ENCODE measurements at regions not wholly inside any gene's neighbourhood (a gene's known extent, or its start where the extent isn't known, plus 50 kb on each side); places are given as distances from the start of the nearest gene placed in this dataset.

DNA sequence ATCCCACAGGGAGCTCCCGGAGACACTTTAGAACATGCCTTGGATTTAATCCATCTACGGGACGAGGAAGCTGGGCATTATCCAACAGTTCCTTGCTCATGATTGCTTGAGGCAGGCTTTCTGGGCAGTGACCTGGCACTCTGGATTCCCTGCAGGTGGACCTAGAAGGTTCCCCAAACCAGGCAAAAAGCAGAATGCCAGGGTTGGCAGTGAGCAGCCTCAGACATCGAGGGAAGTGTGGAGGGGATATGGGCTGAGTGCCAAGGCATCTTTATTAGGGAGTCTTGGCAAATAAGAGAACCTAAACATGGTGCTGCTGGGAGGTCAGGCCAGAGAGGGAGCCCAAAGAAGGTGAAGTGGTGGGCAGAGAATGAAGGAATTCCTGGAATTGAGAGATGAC is 158.5 kb downstream of the CD83 start:
- no peak overlapping the region for H3K27ac ChIP-seq (ENCODE audit: low read length)
- POLR2A ChIA-PET = no interaction called here
- TF ChIP-seq POLR2AphosphoS5 (IDR thresholded peaks at IDR 0.05; ENCODE audit: low read depth, low read length) = no peak
- TF ChIP-seq SIN3A (IDR thresholded peaks at IDR 0.05; ENCODE audit: borderline replicate concordance, insufficient read depth, low read depth, low read length) = no peak
- TF ChIP-seq, protein P1, sequence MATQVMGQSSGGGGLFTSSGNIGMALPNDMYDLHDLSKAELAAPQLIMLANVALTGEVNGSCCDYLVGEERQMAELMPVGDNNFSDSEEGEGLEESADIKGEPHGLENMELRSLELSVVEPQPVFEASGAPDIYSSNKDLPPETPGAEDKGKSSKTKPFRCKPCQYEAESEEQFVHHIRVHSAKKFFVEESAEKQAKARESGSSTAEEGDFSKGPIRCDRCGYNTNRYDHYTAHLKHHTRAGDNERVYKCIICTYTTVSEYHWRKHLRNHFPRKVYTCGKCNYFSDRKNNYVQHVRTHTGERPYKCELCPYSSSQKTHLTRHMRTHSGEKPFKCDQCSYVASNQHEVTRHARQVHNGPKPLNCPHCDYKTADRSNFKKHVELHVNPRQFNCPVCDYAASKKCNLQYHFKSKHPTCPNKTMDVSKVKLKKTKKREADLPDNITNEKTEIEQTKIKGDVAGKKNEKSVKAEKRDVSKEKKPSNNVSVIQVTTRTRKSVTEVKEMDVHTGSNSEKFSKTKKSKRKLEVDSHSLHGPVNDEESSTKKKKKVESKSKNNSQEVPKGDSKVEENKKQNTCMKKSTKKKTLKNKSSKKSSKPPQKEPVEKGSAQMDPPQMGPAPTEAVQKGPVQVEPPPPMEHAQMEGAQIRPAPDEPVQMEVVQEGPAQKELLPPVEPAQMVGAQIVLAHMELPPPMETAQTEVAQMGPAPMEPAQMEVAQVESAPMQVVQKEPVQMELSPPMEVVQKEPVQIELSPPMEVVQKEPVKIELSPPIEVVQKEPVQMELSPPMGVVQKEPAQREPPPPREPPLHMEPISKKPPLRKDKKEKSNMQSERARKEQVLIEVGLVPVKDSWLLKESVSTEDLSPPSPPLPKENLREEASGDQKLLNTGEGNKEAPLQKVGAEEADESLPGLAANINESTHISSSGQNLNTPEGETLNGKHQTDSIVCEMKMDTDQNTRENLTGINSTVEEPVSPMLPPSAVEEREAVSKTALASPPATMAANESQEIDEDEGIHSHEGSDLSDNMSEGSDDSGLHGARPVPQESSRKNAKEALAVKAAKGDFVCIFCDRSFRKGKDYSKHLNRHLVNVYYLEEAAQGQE (IDR thresholded peaks at IDR 0.05; ENCODE audit: insufficient read depth in 1 of 2, low read depth in 2 of 2, low read length in 1 of 2) = no peak
- no peak for TF ChIP-seq TCF7L2 (IDR thresholded peaks at IDR 0.05; ENCODE audit: low read depth, low read length)
- TF ChIP-seq, protein P2, sequence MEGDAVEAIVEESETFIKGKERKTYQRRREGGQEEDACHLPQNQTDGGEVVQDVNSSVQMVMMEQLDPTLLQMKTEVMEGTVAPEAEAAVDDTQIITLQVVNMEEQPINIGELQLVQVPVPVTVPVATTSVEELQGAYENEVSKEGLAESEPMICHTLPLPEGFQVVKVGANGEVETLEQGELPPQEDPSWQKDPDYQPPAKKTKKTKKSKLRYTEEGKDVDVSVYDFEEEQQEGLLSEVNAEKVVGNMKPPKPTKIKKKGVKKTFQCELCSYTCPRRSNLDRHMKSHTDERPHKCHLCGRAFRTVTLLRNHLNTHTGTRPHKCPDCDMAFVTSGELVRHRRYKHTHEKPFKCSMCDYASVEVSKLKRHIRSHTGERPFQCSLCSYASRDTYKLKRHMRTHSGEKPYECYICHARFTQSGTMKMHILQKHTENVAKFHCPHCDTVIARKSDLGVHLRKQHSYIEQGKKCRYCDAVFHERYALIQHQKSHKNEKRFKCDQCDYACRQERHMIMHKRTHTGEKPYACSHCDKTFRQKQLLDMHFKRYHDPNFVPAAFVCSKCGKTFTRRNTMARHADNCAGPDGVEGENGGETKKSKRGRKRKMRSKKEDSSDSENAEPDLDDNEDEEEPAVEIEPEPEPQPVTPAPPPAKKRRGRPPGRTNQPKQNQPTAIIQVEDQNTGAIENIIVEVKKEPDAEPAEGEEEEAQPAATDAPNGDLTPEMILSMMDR (IDR thresholded peaks at IDR 0.05) = no peak
- CTCF ChIA-PET = no interaction called here
- in situ Hi-C loops (cut with HindIII; ENCODE audit: low pct_unique_long_range_greater_than_20kb, low sequenced_read_pairs) (no loop called here), intact Hi-C loops (cut with micrococcal nuclease; ENCODE audit: unreplicated experiment) (no loop called here)
- no peaks in the 10 kb centered on the region for H3K36me3 ChIP-seq (ENCODE audit: control insufficient read depth, insufficient read depth, low read length)
- no peaks in the 10 kb centered on the region for H3K27me3 ChIP-seq (ENCODE audit: control insufficient read depth, insufficient read depth, low read length)
- H3K4me3 ChIP-seq (ENCODE audit: low read depth in 2 of 2, low read length in 2 of 2) = no peak overlapping the region
- H3K4me1 ChIP-seq (ENCODE audit: control insufficient read depth, insufficient read depth, low read length) = no peaks in the 10 kb centered on the region
- DNase-seq (ENCODE audit: low read depth, low spot score) (no peak), ATAC-seq (no peak)
- H3K9me3 ChIP-seq (ENCODE audit: control insufficient read depth, insufficient read depth, low read depth, low read length) = no peaks in the 10 kb centered on the region
- no TSS peak for BruUV-seq (replicated peaks)

DNA sequence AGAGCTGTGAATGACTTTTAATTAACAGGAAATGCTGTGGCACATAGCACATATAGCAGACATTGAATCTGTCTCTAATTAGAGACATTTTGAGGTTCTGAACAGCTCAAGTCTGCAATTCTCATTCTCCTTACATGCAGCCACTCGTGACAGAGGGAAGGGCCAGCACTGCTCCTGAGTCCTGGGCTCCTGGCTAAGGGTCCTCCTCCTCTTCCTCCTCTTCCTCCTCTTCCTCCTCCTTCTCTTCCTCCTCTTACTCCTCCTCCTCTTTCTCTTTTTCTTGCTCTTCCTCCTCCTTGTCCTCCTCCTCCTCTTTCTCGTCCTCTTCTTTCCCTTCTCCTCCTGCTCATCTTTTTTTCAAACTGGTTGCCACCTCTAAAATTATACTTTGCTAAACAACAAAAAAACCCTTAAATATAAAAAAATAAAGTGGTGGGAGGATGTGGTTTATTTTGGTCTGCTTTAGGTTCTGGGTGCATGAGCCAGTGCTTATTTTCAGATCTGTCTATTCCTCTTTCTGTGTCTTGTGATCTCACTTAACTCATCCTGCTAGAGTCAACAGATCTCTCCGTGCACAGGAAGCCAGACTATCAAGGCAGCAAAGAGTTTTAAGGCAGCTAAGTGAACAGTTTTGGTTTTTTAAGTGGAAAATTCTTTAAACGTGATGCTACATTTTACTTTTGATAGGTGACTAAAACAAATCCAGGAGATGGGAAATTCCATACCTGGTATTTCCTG is 159.3 kb downstream of the CD83 start:
- TF ChIP-seq, protein P2 (IDR thresholded peaks at IDR 0.05) = no peak
- TF ChIP-seq, protein P1 (IDR thresholded peaks at IDR 0.05; ENCODE audit: insufficient read depth in 1 of 2, low read depth in 2 of 2, low read length in 1 of 2) = no peak
- TF ChIP-seq POLR2AphosphoS5 (IDR thresholded peaks at IDR 0.05; ENCODE audit: low read depth, low read length) (no peak), TCF7L2 (IDR thresholded peaks at IDR 0.05; ENCODE audit: low read depth, low read length) (no peak), SIN3A (IDR thresholded peaks at IDR 0.05; ENCODE audit: borderline replicate concordance, insufficient read depth, low read depth, low read length) (no peak)
- H3K36me3 ChIP-seq (ENCODE audit: control insufficient read depth, insufficient read depth, low read length) = no peaks in the 10 kb centered on the region
- ATAC-seq = no peak; the same call in 1 of the 2 replicates
- no peaks in the 10 kb centered on the region for H3K27me3 ChIP-seq (ENCODE audit: control insufficient read depth, insufficient read depth, low read length)
- in situ Hi-C loops (cut with HindIII; ENCODE audit: low pct_unique_long_range_greater_than_20kb, low sequenced_read_pairs) = no loop called here
- ChIA-PET CTCF (no interaction called here), POLR2A (no interaction called here)
- intact Hi-C loops (cut with micrococcal nuclease; ENCODE audit: unreplicated experiment) = no loop called here
- BruUV-seq (replicated peaks) = no TSS peak
- H3K4me1 ChIP-seq (ENCODE audit: control insufficient read depth, insufficient read depth, low read length) = no peaks in the 10 kb centered on the region; the same call in 1 of the 2 replicates
- no peak overlapping the region for H3K27ac ChIP-seq (ENCODE audit: low read length)
- no peaks in the 10 kb centered on the region for H3K9me3 ChIP-seq (ENCODE audit: control insufficient read depth, insufficient read depth, low read depth, low read length)
- H3K4me3 ChIP-seq (ENCODE audit: low read depth in 2 of 2, low read length in 2 of 2) = no peak overlapping the region
- DNase-seq (ENCODE audit: low read depth, low spot score) = no peak
